ENCODE measurements at regions not wholly inside any gene's neighbourhood (a gene's known extent, or its start where the extent isn't known, plus 50 kb on each side); places are given as distances from the start of the nearest gene placed in this dataset.

- TF ChIP-seq POLR2A (IDR thresholded peaks at IDR 0.05) (no peak), CTCF (IDR thresholded peaks at IDR 0.05) (no peak)
Observed at GRCh38 chr14:89592961-89593360, 175.9 kb upstream of the FOXN3 start.
